ENCODE measurements at regions not wholly inside any gene's neighbourhood (a gene's known extent, or its start where the extent isn't known, plus 50 kb on each side); places are given as distances from the start of the nearest gene placed in this dataset.

DNA sequence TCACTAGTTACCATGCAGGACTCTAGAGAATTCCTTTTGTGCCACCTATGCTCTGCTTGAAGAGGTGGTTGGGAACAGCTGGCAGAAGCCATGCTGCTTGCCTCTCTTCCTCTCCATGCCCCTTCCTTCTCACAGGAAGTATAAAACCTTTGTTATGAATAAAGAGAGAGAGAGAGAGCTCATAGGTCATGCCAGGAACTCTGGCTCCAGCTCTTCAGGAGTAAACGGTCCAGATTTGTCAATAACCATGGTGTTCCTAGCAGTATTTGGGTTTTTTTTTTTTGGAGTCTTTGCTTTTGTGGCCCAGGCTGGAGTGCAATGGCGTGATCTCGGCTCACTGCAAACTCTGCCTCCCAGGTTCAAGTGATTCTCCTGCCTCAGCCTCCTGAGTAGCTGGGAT, 97.7 kb upstream of the SLC4A7 start:
- no peak overlapping the region for H3K9ac ChIP-seq (ENCODE audit: low read length)
- H3K4me1 ChIP-seq (ENCODE audit: control insufficient read depth, insufficient read depth, low read length): peaks cover 3% of the 10 kb centered on the region
- no peaks in the 10 kb centered on the region for H3K36me3 ChIP-seq (ENCODE audit: control insufficient read depth, insufficient read depth, low read length)
- no peak overlapping the region for H3K4me3 ChIP-seq (ENCODE audit: low read length)
- H3K9me3 ChIP-seq (ENCODE audit: control insufficient read depth, low read length): no peaks in the 10 kb centered on the region
- no peaks in the 10 kb centered on the region for H3K27me3 ChIP-seq (ENCODE audit: control insufficient read depth, insufficient read depth, low read length)

DNA sequence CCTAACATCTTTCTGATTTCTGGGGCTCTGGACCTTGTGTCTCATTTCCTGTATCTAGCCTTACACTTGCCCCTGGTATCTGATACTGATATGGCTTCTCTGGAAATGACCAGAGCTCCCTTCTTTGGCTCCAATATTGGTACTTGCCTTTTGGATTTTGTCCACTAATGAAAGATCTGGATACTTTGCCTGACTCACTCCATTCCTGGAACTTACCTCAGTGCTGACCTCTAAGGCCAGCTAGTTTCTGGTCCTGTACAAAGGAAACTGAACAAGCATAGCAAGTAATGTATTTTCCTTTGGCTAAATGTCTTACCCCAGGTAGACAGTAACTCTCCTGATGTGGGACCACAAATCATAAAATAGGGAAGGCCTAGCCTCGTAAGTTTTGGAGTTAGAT, 93.8 kb upstream of the SLC4A7 start:
- Histone ChIP-seq H3K4me3 (ENCODE audit: low read length) (no peak overlapping the region), H3K9me3 (ENCODE audit: control insufficient read depth, low read length) (no peaks in the 10 kb centered on the region), H3K36me3 (ENCODE audit: control insufficient read depth, insufficient read depth, low read length) (no peaks in the 10 kb centered on the region), H3K27me3 (ENCODE audit: control insufficient read depth, insufficient read depth, low read length) (no peaks in the 10 kb centered on the region), H3K9ac (ENCODE audit: low read length) (no peak overlapping the region), H3K4me1 (ENCODE audit: control insufficient read depth, insufficient read depth, low read length) (no peaks in the 10 kb centered on the region)

DNA sequence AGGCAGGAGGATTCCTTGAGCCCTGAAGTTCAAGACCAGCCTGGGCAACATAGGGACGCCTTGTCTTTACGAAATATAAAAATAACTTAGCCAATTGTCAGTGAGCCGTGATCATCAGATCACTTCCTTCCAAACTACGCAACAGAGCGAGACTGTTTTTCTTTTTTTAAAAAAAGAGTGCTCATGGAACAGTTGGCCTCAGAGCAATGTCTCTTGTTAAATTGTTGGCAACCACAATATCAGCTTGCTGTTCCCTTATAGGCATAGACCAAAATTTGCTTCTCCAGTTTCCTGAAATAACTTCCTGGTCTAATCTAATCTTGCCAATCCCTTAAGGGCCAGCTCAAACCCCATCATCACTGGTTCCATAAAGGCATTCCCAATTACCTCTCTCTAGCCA, 93.3 kb upstream of the SLC4A7 start:
- Histone ChIP-seq H3K27me3 (ENCODE audit: control insufficient read depth, insufficient read depth, low read length) (no peaks in the 10 kb centered on the region), H3K9ac (ENCODE audit: low read length) (no peak overlapping the region), H3K4me1 (ENCODE audit: control insufficient read depth, insufficient read depth, low read length) (no peaks in the 10 kb centered on the region), H3K9me3 (ENCODE audit: control insufficient read depth, low read length) (no peaks in the 10 kb centered on the region), H3K36me3 (ENCODE audit: control insufficient read depth, insufficient read depth, low read length) (no peaks in the 10 kb centered on the region), H3K4me3 (ENCODE audit: low read length) (no peak overlapping the region)

DNA sequence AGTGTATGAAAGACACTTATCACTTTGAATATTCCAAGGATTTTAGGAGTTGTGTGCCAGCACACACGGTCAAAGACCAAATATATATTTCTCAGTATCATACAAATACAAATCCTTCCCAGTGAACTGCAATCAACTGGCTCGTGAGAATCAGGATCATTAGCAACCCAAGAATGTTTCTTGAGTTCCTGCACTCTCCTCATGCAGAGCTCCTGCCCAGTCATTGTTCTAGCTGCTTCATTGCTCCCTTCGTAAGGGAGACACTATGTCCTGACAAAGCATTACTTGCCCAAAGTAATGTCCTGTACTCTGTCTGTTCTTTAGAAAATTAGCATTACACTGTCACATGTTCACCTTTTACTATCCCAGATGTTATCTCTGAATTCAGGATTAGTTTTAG, 92.0 kb upstream of the SLC4A7 start:
- Histone ChIP-seq H3K9ac (ENCODE audit: low read length) (no peak overlapping the region), H3K36me3 (ENCODE audit: control insufficient read depth, insufficient read depth, low read length) (no peaks in the 10 kb centered on the region), H3K9me3 (ENCODE audit: control insufficient read depth, low read length) (no peaks in the 10 kb centered on the region), H3K27me3 (ENCODE audit: control insufficient read depth, insufficient read depth, low read length) (no peaks in the 10 kb centered on the region), H3K4me3 (ENCODE audit: low read length) (no peak overlapping the region), H3K4me1 (ENCODE audit: control insufficient read depth, insufficient read depth, low read length) (no peaks in the 10 kb centered on the region)

DNA sequence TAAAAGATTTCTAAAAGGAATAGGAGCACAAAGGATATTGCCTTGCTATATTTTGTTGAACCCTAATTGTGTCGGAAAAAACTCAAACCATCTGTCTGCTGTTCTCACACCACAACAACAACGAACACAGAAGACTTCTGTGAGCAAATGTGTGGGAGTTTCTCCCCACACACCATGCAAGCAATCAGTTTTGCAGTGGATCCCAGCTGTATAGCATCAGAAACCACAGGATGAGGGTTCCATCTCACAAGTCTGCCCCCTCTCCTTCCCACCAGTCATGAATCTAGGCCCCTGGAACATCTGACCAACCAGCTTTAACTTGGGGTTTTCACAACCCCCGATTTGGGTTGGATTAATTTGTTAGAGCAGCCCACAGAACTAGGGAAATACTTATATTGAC, 91.3 kb upstream of the SLC4A7 start:
- Histone ChIP-seq H3K9ac (ENCODE audit: low read length) (no peak overlapping the region), H3K4me1 (ENCODE audit: control insufficient read depth, insufficient read depth, low read length) (no peaks in the 10 kb centered on the region), H3K9me3 (ENCODE audit: control insufficient read depth, low read length) (no peaks in the 10 kb centered on the region), H3K36me3 (ENCODE audit: control insufficient read depth, insufficient read depth, low read length) (no peaks in the 10 kb centered on the region), H3K27me3 (ENCODE audit: control insufficient read depth, insufficient read depth, low read length) (no peaks in the 10 kb centered on the region), H3K4me3 (ENCODE audit: low read length) (no peak overlapping the region)

DNA sequence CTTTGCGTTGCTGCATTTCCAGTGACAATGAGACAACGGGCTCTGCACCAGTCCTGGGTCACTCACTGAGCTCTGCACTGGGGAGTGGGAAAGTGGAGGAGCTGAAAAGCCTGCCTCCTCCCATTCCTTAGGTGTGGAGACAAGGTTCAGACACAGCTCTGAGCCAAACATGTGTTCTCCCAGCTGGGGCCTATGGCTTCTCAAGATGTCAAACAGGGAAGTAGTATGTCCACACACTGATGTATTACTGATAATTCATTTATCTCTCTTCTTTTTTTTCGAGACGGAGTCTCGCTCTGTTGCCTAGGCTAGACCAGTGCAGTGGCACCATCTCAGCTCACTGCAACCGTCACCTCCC, 90.2 kb upstream of the SLC4A7 start:
- no peaks in the 10 kb centered on the region for H3K27me3 ChIP-seq (ENCODE audit: control insufficient read depth, insufficient read depth, low read length)
- H3K9ac ChIP-seq (ENCODE audit: low read length): no peak overlapping the region
- H3K9me3 ChIP-seq (ENCODE audit: control insufficient read depth, low read length): no peaks in the 10 kb centered on the region
- H3K4me3 ChIP-seq (ENCODE audit: low read length): no peak overlapping the region
- no peaks in the 10 kb centered on the region for H3K36me3 ChIP-seq (ENCODE audit: control insufficient read depth, insufficient read depth, low read length)
- H3K4me1 ChIP-seq (ENCODE audit: control insufficient read depth, insufficient read depth, low read length): no peaks in the 10 kb centered on the region

DNA sequence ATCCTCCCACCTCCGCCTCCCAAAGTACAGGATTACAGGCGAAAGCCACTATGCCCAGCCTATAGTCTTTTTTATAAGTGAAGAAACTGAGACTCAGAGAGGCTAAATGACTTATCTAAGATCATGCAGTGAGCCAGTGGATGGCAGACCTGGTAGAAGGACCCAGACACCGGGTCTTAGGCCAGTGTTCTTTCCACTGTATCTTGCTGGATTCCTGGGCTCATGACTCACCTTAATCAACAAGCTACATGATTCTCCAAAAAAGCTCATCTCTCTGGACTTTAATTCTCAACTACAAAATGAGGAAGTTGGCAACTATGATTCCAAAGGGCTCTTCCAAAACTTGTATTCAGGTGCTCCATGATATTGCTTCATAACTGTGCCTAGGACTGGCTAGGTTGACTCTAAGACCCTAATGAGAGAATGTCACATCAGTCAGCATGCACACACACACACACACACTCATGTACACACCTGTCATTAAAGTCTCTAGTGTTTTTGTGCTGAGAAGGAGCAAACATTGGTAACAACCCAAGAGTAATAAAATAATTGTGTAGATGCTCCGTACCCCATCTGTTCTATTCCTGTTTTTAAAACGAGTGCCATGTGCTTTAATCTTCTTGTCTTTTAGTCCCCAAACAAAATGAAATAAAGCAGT, 89.7 kb upstream of the SLC4A7 start:
- H3K36me3 ChIP-seq (ENCODE audit: control insufficient read depth, insufficient read depth, low read length): no peaks in the 10 kb centered on the region
- no peaks in the 10 kb centered on the region for H3K27me3 ChIP-seq (ENCODE audit: control insufficient read depth, insufficient read depth, low read length)
- no peak overlapping the region for H3K9ac ChIP-seq (ENCODE audit: low read length)
- no peak overlapping the region for H3K4me3 ChIP-seq (ENCODE audit: low read length)
- no peaks in the 10 kb centered on the region for H3K4me1 ChIP-seq (ENCODE audit: control insufficient read depth, insufficient read depth, low read length)
- H3K9me3 ChIP-seq (ENCODE audit: control insufficient read depth, low read length): no peaks in the 10 kb centered on the region

DNA sequence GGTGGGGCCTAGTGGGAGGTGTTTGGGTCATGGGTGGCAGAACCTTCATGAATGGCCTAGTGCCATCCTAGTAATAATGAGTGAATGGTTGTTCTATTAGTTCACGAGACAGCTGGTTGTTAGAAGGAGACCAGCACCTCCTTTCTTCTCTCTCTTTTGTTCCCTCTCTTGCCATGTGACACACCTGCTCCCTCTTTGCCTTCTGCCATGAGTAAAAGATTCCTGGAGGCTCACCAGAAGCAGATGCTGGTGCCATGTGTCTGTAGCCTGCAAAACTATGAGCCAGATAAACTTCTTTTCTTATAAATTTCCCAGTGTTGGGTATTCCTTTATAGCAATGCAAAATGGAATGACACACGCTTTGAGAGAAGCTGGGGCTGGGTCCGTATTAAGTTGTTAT, 89.0 kb upstream of the SLC4A7 start:
- Histone ChIP-seq H3K36me3 (ENCODE audit: control insufficient read depth, insufficient read depth, low read length) (no peaks in the 10 kb centered on the region), H3K9me3 (ENCODE audit: control insufficient read depth, low read length) (no peaks in the 10 kb centered on the region), H3K9ac (ENCODE audit: low read length) (no peak overlapping the region), H3K4me3 (ENCODE audit: low read length) (no peak overlapping the region), H3K27me3 (ENCODE audit: control insufficient read depth, insufficient read depth, low read length) (no peaks in the 10 kb centered on the region), H3K4me1 (ENCODE audit: control insufficient read depth, insufficient read depth, low read length) (no peaks in the 10 kb centered on the region)

DNA sequence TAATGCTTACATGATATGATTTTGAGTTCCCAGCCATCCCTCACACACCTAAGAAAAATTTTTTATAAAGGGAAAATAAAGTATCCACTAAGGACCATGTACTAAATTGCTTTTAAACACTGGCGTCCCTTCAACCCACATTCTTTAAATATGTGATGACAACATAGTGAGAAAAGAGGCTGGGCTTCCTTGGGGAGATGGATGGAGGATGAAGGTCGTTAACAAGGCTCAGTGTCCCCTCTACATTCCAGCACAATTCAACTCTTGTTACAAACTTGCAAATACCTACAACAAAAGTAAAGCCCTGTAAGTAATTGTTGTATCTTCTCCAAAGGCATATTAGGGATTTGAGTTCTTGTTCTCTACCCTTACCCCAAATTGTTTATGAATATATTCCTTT, 87.2 kb upstream of the SLC4A7 start:
- Histone ChIP-seq H3K9me3 (ENCODE audit: control insufficient read depth, low read length) (no peaks in the 10 kb centered on the region), H3K4me3 (ENCODE audit: low read length) (no peak overlapping the region), H3K4me1 (ENCODE audit: control insufficient read depth, insufficient read depth, low read length) (no peaks in the 10 kb centered on the region), H3K9ac (ENCODE audit: low read length) (no peak overlapping the region), H3K36me3 (ENCODE audit: control insufficient read depth, insufficient read depth, low read length) (no peaks in the 10 kb centered on the region), H3K27me3 (ENCODE audit: control insufficient read depth, insufficient read depth, low read length) (no peaks in the 10 kb centered on the region)

DNA sequence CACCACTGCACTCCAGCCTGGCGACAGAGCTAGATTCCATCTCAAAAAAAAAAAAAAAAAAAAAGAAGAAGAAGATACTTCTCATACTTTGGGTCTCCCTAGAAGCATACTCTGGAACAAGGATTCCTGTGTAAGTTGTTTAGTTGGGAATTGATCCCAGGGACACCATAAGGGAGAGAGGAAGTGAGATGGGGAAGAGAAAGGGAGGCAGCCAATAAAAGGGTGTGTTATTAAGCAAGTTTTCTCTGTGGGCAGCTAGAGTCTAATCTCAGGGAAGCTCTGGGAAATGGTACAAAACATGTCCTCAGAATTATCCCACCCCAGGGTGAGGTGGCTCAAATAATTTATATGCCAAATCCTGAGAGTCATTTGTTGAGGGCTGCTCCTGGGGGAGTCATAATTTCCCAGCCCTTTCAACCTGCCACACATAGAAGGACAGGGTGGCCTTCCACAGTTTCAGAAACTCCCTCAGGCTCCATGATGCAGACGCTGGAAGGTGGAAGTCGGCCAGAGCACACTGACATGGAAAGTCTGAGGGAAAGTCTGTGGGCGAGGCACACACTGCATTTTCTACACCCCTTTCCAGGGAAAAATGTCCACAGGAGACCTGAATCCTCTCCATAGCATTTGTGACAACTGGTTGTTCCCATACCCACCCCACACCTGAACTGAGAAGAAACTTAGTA, 86.4 kb upstream of the SLC4A7 start:
- Histone ChIP-seq H3K9me3 (ENCODE audit: control insufficient read depth, low read length) (no peaks in the 10 kb centered on the region), H3K4me3 (ENCODE audit: low read length) (no peak overlapping the region), H3K9ac (ENCODE audit: low read length) (no peak overlapping the region), H3K27me3 (ENCODE audit: control insufficient read depth, insufficient read depth, low read length) (no peaks in the 10 kb centered on the region), H3K4me1 (ENCODE audit: control insufficient read depth, insufficient read depth, low read length) (no peaks in the 10 kb centered on the region), H3K36me3 (ENCODE audit: control insufficient read depth, insufficient read depth, low read length) (no peaks in the 10 kb centered on the region)

DNA sequence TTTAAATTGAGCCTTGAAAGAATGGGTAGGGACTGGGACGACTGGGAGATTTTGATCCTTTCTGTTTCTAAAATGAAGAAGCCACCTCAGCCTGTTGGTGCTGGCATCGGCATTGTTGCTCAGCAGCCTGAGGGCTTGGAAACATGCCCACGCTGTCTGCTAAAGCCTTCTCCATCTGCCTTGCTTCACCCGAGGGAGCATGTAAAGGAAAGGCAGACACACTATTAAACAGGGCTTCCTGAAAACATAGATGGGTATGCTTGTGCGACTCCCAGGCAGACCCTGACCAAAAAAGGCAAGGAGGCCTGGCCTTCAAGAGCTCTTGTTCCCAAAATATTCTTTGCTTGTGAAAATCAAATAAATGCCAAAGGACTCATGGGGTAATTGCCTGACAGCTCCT, 84.2 kb upstream of the SLC4A7 start:
- Histone ChIP-seq H3K4me3 (ENCODE audit: low read length) (no peak overlapping the region), H3K9me3 (ENCODE audit: control insufficient read depth, low read length) (no peaks in the 10 kb centered on the region), H3K36me3 (ENCODE audit: control insufficient read depth, insufficient read depth, low read length) (no peaks in the 10 kb centered on the region), H3K27me3 (ENCODE audit: control insufficient read depth, insufficient read depth, low read length) (no peaks in the 10 kb centered on the region), H3K9ac (ENCODE audit: low read length) (no peak overlapping the region), H3K4me1 (ENCODE audit: control insufficient read depth, insufficient read depth, low read length) (no peaks in the 10 kb centered on the region)

DNA sequence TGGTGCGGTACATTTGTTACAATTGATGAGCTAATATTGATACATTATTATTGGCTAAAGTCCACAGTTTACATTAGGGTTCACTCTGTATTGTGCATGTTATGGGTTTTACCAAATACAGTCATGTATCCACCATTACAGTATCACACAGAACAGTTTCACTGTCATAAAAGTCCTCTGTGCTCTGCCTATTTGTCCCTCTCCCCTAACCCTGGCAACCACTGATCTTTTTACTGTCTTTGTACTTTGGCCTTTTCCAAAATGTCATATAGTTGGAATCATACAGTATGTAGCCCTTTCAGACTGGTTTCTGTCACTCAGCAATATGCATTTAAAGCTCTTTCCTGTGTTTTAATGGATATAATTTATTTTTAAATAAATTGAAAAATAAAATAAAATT, 83.1 kb upstream of the SLC4A7 start:
- no peak overlapping the region for H3K4me3 ChIP-seq (ENCODE audit: low read length)
- no peaks in the 10 kb centered on the region for H3K9me3 ChIP-seq (ENCODE audit: control insufficient read depth, low read length)
- H3K4me1 ChIP-seq (ENCODE audit: control insufficient read depth, insufficient read depth, low read length): no peaks in the 10 kb centered on the region
- H3K27me3 ChIP-seq (ENCODE audit: control insufficient read depth, insufficient read depth, low read length): no peaks in the 10 kb centered on the region
- no peaks in the 10 kb centered on the region for H3K36me3 ChIP-seq (ENCODE audit: control insufficient read depth, insufficient read depth, low read length)
- no peak overlapping the region for H3K9ac ChIP-seq (ENCODE audit: low read length)

All from mucosa of stomach (tissue), 1 donor.